G401 (cell line): ENCODE measurements at regions not wholly inside any gene's neighbourhood (a gene's known extent, or its start where the extent isn't known, plus 50 kb on each side); places are given as distances from the start of the nearest gene placed in this dataset.

ENCODE experiments used
- DNase-seq: peaks from one replicate; pipeline ENCODE4 v3.0.0-alpha.2; 2015; ENCODE audit warnings: low spot score
- in situ Hi-C: cut with HindIII; loops from 2 replicates; pipeline ENCODE4 v1.10.0; 2016; ENCODE audit warnings: low sequenced_read_pairs, mixed read lengths

- in situ Hi-C loops: no loop called here
- no peak for DNase-seq
Measured at GRCh38 chr12:113665457-113665856, 193.8 kb upstream of the LHX5 start.

GRCh38 chr12:113664224-113664681, 192.6 kb upstream of the LHX5 start:
- in situ Hi-C loops: no loop called here
- no peak for DNase-seq

GRCh38 chr12:113663396-113663795, 191.7 kb upstream of the LHX5 start:
- in situ Hi-C loops: no loop called here
- DNase-seq: no peak

GRCh38 chr12:113660936-113661335, 189.3 kb upstream of the LHX5 start:
- DNase-seq: peak; percentile 92
- in situ Hi-C loops: no loop called here

GRCh38 chr12:113659416-113659815, 187.7 kb upstream of the LHX5 start:
- DNase-seq: no peak
- in situ Hi-C loops: no loop called here

- no peak for DNase-seq
- in situ Hi-C loops: no loop called here
Measured at GRCh38 chr12:113659015-113659414, 187.3 kb upstream of the LHX5 start.

GRCh38 chr12:113658006-113658655, 186.5 kb upstream of the LHX5 start:
- in situ Hi-C loops: no loop called here
- DNase-seq: no peak

- in situ Hi-C loops: no loop called here
- no peak for DNase-seq
Measured at GRCh38 chr12:113655919-113656318, 184.2 kb upstream of the LHX5 start.

- in situ Hi-C loops: no loop called here
- no peak for DNase-seq
Measured at GRCh38 chr12:113655479-113655878, 183.8 kb upstream of the LHX5 start.

- in situ Hi-C loops: no loop called here
- DNase-seq: no peak
Measured at GRCh38 chr12:113651662-113652061, 180.0 kb upstream of the LHX5 start.

- DNase-seq: no peak
- in situ Hi-C loops: no loop called here
Measured at GRCh38 chr12:113650476-113650875, 178.8 kb upstream of the LHX5 start.

- in situ Hi-C loops: no loop called here
- DNase-seq: no peak
Measured at GRCh38 chr12:113649256-113649830, 177.7 kb upstream of the LHX5 start.

- in situ Hi-C loops: no loop called here
- DNase-seq: peak; percentile 56
Measured at GRCh38 chr12:113647048-113647447, 175.4 kb upstream of the LHX5 start.

- in situ Hi-C loops: no loop called here
- DNase-seq: no peak
Measured at GRCh38 chr12:113645603-113646002, 173.9 kb upstream of the LHX5 start.

- in situ Hi-C loops: no loop called here
- DNase-seq: no peak
Measured at GRCh38 chr12:113645183-113645582, 173.5 kb upstream of the LHX5 start.

GRCh38 chr12:113643177-113643974, 171.7 kb upstream of the LHX5 start:
- no peak for DNase-seq
- in situ Hi-C loops: no loop called here

GRCh38 chr12:113642672-113643071, 171.0 kb upstream of the LHX5 start:
- in situ Hi-C loops: no loop called here
- DNase-seq: no peak

GRCh38 chr12:113642216-113642615, 170.5 kb upstream of the LHX5 start:
- in situ Hi-C loops: no loop called here
- no peak for DNase-seq

GRCh38 chr12:113641426-113642030, 169.9 kb upstream of the LHX5 start:
- DNase-seq: no peak
- in situ Hi-C loops: no loop called here

- in situ Hi-C loops: no loop called here
- DNase-seq: no peak
Measured at GRCh38 chr12:113640837-113641236, 169.2 kb upstream of the LHX5 start.
